ENCODE measurements at regions not wholly inside any gene's neighbourhood (a gene's known extent, or its start where the extent isn't known, plus 50 kb on each side); places are given as distances from the start of the nearest gene placed in this dataset.

GRCh38 chr15:94692710-94693109 is 461.3 kb downstream of the MCTP2 start:
- TF ChIP-seq CTCF (IDR thresholded peaks at IDR 0.05) (no peak), POLR2A (IDR thresholded peaks at IDR 0.05) (no peak)
